ENCODE measurements at regions not wholly inside any gene's neighbourhood (a gene's known extent, or its start where the extent isn't known, plus 50 kb on each side); places are given as distances from the start of the nearest gene placed in this dataset.
"Not testable (repeated sequence)": the region's sequence is repeated elsewhere in the genome, so short reads cannot be mapped to it uniquely, and the experiment has no call there.

- DNase-seq = no peak
Measured at GRCh38 chr7:142460402-142461117, 202.7 kb upstream of the PRSS58 start.

- DNase-seq = no peak
Measured at GRCh38 chr7:142459551-142459963, 201.7 kb upstream of the PRSS58 start.

- DNase-seq = no peak
Measured at GRCh38 chr7:142457146-142457703, 199.4 kb upstream of the PRSS58 start.

GRCh38 chr7:142455392-142455791, 197.5 kb upstream of the PRSS58 start:
- no peak for DNase-seq

GRCh38 chr7:142454862-142455261, 197.0 kb upstream of the PRSS58 start:
- DNase-seq = no peak

GRCh38 chr7:142452791-142453190, 194.9 kb upstream of the PRSS58 start:
- DNase-seq = no peak

GRCh38 chr7:142451817-142452216, 194.0 kb upstream of the PRSS58 start:
- no peak for DNase-seq

- no peak for DNase-seq
Measured at GRCh38 chr7:142451296-142451695, 193.4 kb upstream of the PRSS58 start.

- DNase-seq = no peak
Measured at GRCh38 chr7:142450695-142451094, 192.8 kb upstream of the PRSS58 start.

- no peak for DNase-seq
Measured at GRCh38 chr7:142450206-142450605, 192.3 kb upstream of the PRSS58 start.

GRCh38 chr7:142448857-142449256, 191.0 kb upstream of the PRSS58 start:
- not testable (repeated sequence) for DNase-seq

GRCh38 chr7:142447762-142448161, 189.9 kb upstream of the PRSS58 start:
- no peak for DNase-seq

- no peak for DNase-seq
Measured at GRCh38 chr7:142445019-142445686, 187.3 kb upstream of the PRSS58 start.

GRCh38 chr7:142443216-142444010, 185.6 kb upstream of the PRSS58 start:
- DNase-seq = no peak

- no peak for DNase-seq
Measured at GRCh38 chr7:142442396-142442795, 184.5 kb upstream of the PRSS58 start.

- no peak for DNase-seq
Measured at GRCh38 chr7:142440906-142441411, 183.1 kb upstream of the PRSS58 start.

- no peak for DNase-seq
Measured at GRCh38 chr7:142440219-142440905, 182.5 kb upstream of the PRSS58 start.

GRCh38 chr7:142439739-142440138, 181.9 kb upstream of the PRSS58 start:
- DNase-seq = no peak

- DNase-seq = no peak
Measured at GRCh38 chr7:142438923-142439515, 181.2 kb upstream of the PRSS58 start.

GRCh38 chr7:142438235-142438922, 180.5 kb upstream of the PRSS58 start:
- DNase-seq = peak; percentile 12

- no peak for DNase-seq
Measured at GRCh38 chr7:142437741-142438140, 179.9 kb upstream of the PRSS58 start.

GRCh38 chr7:142436601-142437000, 178.7 kb upstream of the PRSS58 start:
- no peak for DNase-seq
